Thyroid gland (tissue), 4 donors: ENCODE measurements at regions not wholly inside any gene's neighbourhood (a gene's known extent, or its start where the extent isn't known, plus 50 kb on each side); places are given as distances from the start of the nearest gene placed in this dataset.

ENCODE experiments used
- DNase-seq, 2 donors: peaks; one replicate each; pipeline ENCODE4 v3.0.0-alpha.2; 2019
- H3K27ac ChIP-seq, 3 donors: fragments of 200-600 bp; sonication (generic); 1 replicate in 2 of 3; 2 replicates in 1 of 3; pipeline ENCODE4 v1.5.1; 2016 to 2019; ENCODE audit warnings: mild to moderate bottlenecking in 1 of 3, moderate library complexity in 1 of 3
- H3K27me3 ChIP-seq: fragments of 200-600 bp; sonication (generic); one replicate; pipeline ENCODE4 v1.5.1; 2019
- H3K36me3 ChIP-seq, 2 donors: fragments of 200-600 bp; sonication (generic); one replicate each; pipeline ENCODE4 v1.5.1; 2016 to 2019
- H3K4me1 ChIP-seq, 2 donors: fragments of 200-600 bp; sonication (generic); one replicate each; pipeline ENCODE4 v1.5.1; 2017 to 2019
- H3K4me3 ChIP-seq, 3 donors: fragments of 200-600 bp; sonication (generic); replicated peaks in 1 of 3; 1 replicate in 2 of 3; 2 replicates in 1 of 3; pipeline ENCODE4 v1.5.1; 2016; ENCODE audit warnings: mild to moderate bottlenecking in 1 of 3
- H3K9me3 ChIP-seq: fragments of 200-600 bp; sonication (generic); one replicate; pipeline ENCODE4 v1.5.1; 2017
- POLR2A ChIP-seq, 2 donors: fragments of 450-650 bp; IDR thresholded peaks; one replicate each; pipeline ENCODE4 v1.6.1; 2017; ENCODE audit warnings: antibody characterized with exemption in 2 of 2, mild to moderate bottlenecking in 2 of 2, moderate library complexity in 1 of 2
- WGBS, 2 donors: methylation state at CpG; one replicate each; pipeline ENCODE4 v1.1.5; 2017; 5-methylcytosine and 5-hydroxymethylcytosine counted together
- intact Hi-C: fragments of 100-400 bp; cut with DNase I; formaldehyde crosslinking; loops from one replicate; pipeline ENCODE4 v1.15.1; 2023
- TF ChIP-seq, protein P1 (sequence below), 6 experiments: fragments of 200-600 bp in 3 of 6; fragments of 450-650 bp in 3 of 6; sonication (generic) in 3 of 6; IDR thresholded peaks; one replicate each; pipeline ENCODE4 v1.5.1; 2016 to 2019; ENCODE audit warnings: antibody characterized with exemption in 6 of 6, mild to moderate bottlenecking in 2 of 6, inconsistent platforms in 1 of 6, moderate library complexity in 1 of 6

DNA sequence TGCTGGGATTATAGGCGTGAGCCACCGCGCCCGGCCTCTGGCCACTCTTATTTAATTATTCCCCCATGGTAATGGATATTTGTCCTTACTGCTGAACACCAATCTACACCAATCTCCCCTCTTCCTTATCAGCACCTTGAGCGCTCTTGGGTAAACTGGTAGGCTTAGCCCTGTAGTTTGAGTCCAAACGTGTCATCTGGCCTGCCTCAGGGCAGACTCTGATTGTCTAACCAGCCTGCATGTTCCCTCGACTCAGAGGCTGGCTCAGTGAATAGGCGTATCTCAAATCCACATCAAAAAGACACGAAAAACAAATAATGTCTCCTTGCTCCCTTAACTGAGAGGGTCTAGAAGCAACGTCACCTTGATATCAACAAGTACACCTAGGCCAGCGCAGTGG is 260.9 kb downstream of the TFAP2C start:
- intact Hi-C loops = no loop called here
- no peak overlapping the region for H3K27ac ChIP-seq

DNA sequence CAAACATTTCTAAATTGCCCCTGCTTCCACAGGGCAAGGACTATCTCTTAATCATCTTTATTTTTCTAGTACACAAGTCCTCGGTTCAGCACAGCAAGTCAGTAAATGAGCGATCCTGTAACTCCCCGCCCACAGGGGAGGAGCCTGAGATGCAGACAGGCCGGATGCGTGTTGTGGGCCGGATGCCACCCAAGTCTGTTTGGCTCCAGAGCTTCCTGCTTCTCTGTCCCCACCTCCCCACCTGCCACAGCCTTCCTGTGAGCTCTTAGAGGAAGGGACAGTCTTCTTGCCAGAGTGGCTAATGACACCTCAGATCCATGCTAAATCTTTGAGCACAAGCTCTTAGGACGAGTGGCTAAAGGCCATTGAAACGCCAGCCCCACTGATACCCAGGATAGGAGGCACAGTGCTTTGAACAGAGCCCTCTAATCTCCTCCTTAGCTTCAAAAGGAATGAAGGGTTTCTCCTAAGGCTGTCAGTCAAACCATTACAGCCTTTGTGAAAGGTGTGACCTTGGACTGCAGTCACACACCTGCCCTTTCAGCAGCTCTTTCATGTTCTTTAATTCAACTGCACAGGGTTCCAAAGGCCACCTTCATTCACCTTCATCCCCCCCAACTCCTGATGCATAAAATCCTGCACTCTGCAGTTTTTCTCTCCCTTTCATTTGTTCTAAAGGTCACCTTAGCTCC is 264.3 kb downstream of the TFAP2C start:
- H3K9me3 ChIP-seq = no peaks in the 10 kb centered on the region
- no peaks in the 10 kb centered on the region for H3K36me3 ChIP-seq
- H3K4me3 ChIP-seq = no peak overlapping the region
- TF ChIP-seq, protein P1, sequence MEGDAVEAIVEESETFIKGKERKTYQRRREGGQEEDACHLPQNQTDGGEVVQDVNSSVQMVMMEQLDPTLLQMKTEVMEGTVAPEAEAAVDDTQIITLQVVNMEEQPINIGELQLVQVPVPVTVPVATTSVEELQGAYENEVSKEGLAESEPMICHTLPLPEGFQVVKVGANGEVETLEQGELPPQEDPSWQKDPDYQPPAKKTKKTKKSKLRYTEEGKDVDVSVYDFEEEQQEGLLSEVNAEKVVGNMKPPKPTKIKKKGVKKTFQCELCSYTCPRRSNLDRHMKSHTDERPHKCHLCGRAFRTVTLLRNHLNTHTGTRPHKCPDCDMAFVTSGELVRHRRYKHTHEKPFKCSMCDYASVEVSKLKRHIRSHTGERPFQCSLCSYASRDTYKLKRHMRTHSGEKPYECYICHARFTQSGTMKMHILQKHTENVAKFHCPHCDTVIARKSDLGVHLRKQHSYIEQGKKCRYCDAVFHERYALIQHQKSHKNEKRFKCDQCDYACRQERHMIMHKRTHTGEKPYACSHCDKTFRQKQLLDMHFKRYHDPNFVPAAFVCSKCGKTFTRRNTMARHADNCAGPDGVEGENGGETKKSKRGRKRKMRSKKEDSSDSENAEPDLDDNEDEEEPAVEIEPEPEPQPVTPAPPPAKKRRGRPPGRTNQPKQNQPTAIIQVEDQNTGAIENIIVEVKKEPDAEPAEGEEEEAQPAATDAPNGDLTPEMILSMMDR (IDR thresholded peaks at IDR 0.05) = no peak
- TF ChIP-seq POLR2A (IDR thresholded peaks at IDR 0.05) = no peak
- H3K4me1 ChIP-seq = no peaks in the 10 kb centered on the region
- no peak for DNase-seq
- H3K27me3 ChIP-seq = no peaks in the 10 kb centered on the region
- intact Hi-C loops = no loop called here
- 42 to 59% methylated on average over 7 to 8 of the region's 8 CpGs for WGBS, 2 donors
- H3K27ac ChIP-seq = no peak overlapping the region

More for the DNA sequence above, 260.9 kb downstream of the TFAP2C start:
- H3K4me3 ChIP-seq = no peak overlapping the region
- no peaks in the 10 kb centered on the region for H3K9me3 ChIP-seq
- no peaks in the 10 kb centered on the region for H3K4me1 ChIP-seq
- no peaks in the 10 kb centered on the region for H3K36me3 ChIP-seq
- TF ChIP-seq, protein P1 (IDR thresholded peaks at IDR 0.05) = no peak
- TF ChIP-seq POLR2A (IDR thresholded peaks at IDR 0.05) = no peak
- no peak for DNase-seq
- WGBS, 2 donors = 78 to 82% methylated on average over 11 of the region's 11 CpGs
- H3K27me3 ChIP-seq = no peaks in the 10 kb centered on the region

DNA sequence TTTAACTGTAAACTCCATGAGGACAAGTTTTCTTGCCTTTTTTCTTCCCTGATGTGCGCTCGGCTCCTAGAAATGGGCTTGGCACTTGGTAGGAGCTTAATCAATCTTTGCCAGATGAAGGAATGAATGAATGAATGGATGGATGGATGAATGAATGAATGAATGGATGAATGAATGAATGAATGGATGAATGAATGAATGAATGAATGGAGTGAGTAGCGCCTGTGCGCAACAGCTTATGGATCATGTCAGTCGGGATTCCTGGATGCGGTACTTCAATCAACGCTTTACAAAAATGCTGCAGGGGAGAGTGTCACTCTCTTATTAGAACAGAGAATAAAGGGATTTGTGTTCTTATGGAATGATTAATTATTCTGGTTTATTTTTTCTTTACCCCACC is 267.3 kb downstream of the TFAP2C start:
- intact Hi-C loops = no loop called here
- H3K4me1 ChIP-seq = no peaks in the 10 kb centered on the region
- no peak overlapping the region for H3K4me3 ChIP-seq
- H3K9me3 ChIP-seq = no peaks in the 10 kb centered on the region
- WGBS, 2 donors = 94% methylated on average over 7 of the region's 7 CpGs
- TF ChIP-seq, protein P1 (IDR thresholded peaks at IDR 0.05) = no peak
- TF ChIP-seq POLR2A (IDR thresholded peaks at IDR 0.05) = no peak
- no peaks in the 10 kb centered on the region for H3K27me3 ChIP-seq
- no peaks in the 10 kb centered on the region for H3K36me3 ChIP-seq
- DNase-seq = no peak
- H3K27ac ChIP-seq = no peak overlapping the region

DNA sequence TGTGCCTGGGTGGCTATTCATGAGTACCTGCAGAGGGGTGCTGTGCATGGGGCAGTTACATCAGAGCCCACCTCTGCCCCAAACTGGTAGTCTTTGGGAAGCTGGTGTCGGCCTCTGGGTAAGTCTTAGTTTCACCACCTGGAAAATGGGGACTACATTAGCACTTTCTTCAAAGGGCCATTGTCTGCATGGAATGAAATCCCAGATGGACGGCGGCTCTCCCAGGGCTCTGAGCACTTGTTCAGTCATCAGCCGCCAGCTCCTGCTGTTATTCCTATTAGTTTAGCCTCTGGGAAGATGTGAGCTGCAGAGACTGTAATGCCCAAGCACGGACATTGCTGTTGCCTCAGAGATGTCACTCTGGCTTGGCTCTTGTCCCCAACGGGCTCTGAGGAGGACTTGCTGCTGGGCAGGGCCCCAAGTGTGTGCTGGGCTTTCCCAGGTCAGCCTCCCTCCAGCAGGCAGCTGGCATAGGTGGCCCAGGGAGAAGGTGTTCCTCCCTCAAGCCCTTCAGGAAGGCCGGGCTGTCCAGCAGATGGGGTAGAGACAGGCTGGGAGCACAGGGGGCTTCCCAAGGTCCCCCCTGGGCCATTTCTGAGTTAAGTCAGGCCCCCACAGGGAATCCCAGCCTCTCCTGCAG is 268.3 kb downstream of the TFAP2C start:
- intact Hi-C loops = no loop called here
- no peaks in the 10 kb centered on the region for H3K27me3 ChIP-seq
- DNase-seq = no peak
- TF ChIP-seq, protein P1 (IDR thresholded peaks at IDR 0.05) = no peak
- no peak for TF ChIP-seq POLR2A (IDR thresholded peaks at IDR 0.05)
- H3K36me3 ChIP-seq = no peaks in the 10 kb centered on the region
- no peaks in the 10 kb centered on the region for H3K4me1 ChIP-seq
- H3K27ac ChIP-seq = no peak overlapping the region
- no peaks in the 10 kb centered on the region for H3K9me3 ChIP-seq
- 57 to 59% methylated on average over 5 to 7 of the region's 7 CpGs for WGBS, 2 donors
- H3K4me3 ChIP-seq = no peak overlapping the region

DNA sequence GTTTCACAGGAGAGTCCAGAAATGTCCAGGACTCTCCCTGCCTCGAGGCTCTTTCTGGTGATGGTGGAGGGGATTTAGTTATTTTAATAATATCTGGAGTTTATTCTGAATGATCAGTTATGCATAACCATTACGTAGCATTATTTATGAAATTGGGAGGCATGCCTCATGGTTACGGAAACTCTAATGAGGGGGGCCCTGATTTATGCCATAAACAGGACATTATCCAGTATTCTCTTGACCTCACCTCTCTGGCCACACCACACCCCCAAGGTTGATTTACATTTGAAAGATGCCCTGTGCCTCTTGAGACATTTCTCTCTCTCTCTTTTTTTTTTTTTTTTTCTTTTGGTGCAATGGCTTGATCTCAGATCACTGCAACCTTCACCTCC is 268.8 kb downstream of the TFAP2C start:
- no peaks in the 10 kb centered on the region for H3K36me3 ChIP-seq
- 75 to 88% methylated on average over 3 of the region's 3 CpGs for WGBS, 2 donors
- TF ChIP-seq POLR2A (IDR thresholded peaks at IDR 0.05) = no peak
- no peak overlapping the region for H3K4me3 ChIP-seq
- no peak for DNase-seq
- intact Hi-C loops = no loop called here
- no peak overlapping the region for H3K27ac ChIP-seq
- H3K27me3 ChIP-seq = no peaks in the 10 kb centered on the region
- no peaks in the 10 kb centered on the region for H3K4me1 ChIP-seq
- no peaks in the 10 kb centered on the region for H3K9me3 ChIP-seq
